HG03520 (cell line): ENCODE measurements at regions not wholly inside any gene's neighbourhood (a gene's known extent, or its start where the extent isn't known, plus 50 kb on each side); places are given as distances from the start of the nearest gene placed in this dataset.
"Not testable (repeated sequence)": the region's sequence is repeated elsewhere in the genome, so short reads cannot be mapped to it uniquely, and the experiment has no call there.

Source experiments
- ATAC-seq: cut with Tn5 transposase; IDR thresholded peaks from one replicate; pipeline ENCODE4 v1.9.1; 2021; ENCODE audit warnings: mild to moderate bottlenecking, moderate library complexity; ENCODE audit not compliant: unreplicated experiment

DNA sequence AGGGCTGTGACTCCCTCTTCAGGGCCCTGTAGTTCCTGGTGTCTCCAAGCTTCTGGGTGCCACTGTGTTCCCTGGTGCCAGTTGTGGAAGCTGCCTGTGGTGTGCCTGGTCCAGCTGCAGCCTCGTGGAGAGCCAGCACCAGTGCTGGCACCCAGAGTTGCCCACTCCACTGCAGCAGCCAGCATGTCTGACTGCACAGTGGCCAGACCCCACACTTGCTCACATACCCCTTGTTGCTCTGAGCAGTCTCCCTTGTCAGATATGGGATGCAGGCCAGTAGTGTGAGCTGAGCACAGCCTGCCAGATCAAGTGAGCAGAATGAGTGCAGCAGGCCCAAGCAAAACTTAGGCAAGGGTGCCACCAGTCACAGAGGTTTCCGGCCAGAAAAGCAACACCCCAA, 108.6 kb downstream of the ZMAT1 start:
- ATAC-seq, result no peak

DNA sequence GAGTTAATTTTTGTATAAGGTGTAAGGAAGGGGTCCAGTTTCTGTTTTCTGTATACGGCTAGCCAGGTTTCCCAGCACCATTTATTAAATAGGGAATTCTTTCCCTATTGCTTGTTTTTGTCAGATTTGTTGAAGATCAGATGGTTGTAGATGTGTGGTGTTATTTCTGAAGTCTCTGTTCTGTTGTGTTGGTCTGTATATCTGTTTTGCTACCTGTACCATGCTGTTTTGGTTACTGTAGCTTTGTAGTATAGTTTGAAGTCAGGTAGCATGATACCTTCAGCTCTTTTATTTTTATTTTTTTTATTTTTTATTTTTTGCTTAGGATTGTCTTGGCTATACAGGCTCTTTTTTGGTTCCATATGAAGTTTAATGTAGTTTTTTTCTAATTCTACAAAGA, 114.1 kb downstream of the ZMAT1 start:
- not testable (repeated sequence) for ATAC-seq

DNA sequence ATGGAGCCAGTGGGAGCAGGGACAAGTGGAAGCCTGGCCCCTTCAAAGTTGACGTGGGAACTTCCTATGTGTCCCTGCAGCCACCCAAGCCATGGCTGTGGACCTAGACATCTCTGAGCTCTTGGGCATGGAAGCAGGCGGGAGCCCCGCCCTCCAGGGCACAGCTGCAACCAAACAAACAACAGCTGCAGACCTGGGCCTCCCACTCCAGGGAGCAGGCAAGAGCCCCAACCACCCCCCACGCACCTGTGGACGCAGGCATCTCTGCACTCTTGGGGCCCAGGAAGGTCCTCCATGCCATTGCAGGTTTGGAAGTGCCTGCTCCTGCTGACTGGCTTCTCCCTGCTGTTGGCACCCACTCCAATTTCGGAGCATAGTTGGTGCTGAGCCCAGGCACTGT, 118.6 kb downstream of the ZMAT1 start:
- no peak for ATAC-seq

- no peak for ATAC-seq
Measured at GRCh38 chrX:101803451-101803850, 128.4 kb downstream of the ZMAT1 start.

DNA sequence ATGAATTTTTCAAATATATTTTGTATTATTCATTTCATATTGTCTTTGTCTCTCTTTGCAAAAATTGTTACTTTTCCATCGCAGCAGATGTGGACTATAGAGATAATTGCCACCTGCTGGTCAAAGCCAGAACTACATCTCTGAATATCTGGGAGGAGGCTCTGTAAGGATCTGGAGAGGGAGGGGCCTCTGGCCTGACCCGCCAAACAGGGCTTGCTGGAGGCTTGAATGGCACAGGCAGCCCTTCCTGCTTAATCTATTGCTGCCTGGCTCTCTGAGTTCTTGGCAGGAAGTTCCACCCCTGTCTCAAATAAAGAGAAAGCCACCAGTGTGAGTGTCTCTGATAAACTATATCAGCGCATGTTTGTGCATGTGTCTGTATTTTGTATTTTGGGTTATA, 132.4 kb downstream of the ZMAT1 start:
- peak; percentile 91 for ATAC-seq

GRCh38 chrX:101787934-101788333, 128.3 kb upstream of the ARMCX2 start:
- no peak for ATAC-seq

DNA sequence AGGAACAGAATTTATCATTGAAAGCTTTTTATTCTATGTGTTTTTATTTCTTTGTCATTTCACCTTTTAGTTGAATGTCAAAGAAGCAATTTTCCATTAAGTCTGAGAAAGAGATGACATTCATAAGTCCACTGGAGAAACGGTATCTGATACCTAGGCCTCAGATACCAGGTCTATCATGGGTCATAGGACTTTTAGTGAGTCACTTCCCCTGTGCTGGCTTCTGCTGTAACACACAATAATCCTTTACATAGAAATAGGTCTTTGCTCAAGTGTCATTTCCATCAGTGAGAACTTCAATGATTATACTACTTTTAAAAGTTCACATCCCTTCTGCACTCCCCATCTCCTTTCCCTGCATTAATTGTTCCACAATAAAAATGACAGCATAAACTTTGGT, 125.5 kb upstream of the ARMCX2 start:
- no peak for ATAC-seq

GRCh38 chrX:101780421-101780820, 120.8 kb upstream of the ARMCX2 start:
- ATAC-seq, result not testable (repeated sequence)

DNA sequence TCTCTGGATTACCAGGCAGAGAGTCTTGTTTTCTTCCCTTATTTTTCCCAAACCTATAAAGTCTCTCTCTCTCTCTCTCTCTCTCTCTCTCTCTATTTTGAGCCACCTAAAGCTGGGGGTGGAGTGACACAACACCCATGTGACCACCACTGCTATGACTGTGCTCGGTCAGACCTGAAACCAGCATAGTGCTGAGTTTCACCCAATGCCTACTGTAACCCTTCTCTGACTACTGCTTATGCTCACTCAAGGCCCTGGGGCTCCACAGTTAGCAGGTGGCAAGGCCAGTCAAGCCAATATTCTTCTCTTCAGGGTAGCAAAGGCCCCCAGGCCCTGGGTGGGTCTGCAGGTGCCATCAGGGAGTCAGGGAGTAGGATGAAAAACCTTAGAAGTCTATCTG, 114.7 kb upstream of the ARMCX2 start:
- peak; percentile 100 for ATAC-seq

- no peak for ATAC-seq
Measured at GRCh38 chrX:101764538-101764937, 104.9 kb upstream of the ARMCX2 start.

DNA sequence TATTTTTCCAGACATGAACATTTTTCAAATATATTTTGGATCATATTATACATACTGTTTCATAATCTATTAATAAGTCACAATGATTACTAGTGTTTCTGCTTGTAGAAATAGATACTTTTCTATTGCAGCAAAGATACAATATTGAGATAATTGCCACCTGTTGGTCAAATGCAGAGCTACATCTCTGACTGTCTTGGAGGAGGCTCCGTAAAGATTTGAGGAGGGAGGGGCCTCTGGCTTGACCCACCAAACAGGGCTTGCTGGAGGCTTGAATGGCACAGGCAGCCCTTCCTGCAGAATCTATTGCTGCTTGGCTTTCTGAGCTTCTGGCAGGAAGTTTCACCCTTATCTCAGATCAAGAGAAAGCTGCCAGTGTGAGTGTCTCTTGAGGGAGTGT, 99.3 kb upstream of the ARMCX2 start:
- peak; percentile 86 for ATAC-seq

DNA sequence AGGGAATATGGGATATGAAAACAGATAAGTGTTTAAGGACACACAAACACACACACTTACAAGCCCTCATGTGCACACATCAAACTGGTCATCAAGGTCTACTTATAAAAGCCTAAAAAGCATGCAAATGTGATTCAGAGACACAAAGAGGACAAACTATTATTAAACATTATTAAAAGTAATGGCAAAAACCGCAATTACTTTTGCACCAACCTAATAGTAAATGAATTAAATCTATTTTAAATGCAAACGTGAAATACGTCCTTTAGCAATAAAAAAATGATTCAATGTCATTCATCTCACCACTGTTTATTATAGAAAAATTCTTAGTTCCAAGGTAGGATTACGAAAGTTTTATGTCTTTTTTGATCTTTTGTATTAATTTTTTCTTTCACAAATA, 91.1 kb upstream of the ARMCX2 start:
- no peak for ATAC-seq

GRCh38 chrX:101749436-101749835, 89.8 kb upstream of the ARMCX2 start:
- no peak for ATAC-seq

GRCh38 chrX:101745046-101745445, 85.4 kb upstream of the ARMCX2 start:
- ATAC-seq, result no peak

DNA sequence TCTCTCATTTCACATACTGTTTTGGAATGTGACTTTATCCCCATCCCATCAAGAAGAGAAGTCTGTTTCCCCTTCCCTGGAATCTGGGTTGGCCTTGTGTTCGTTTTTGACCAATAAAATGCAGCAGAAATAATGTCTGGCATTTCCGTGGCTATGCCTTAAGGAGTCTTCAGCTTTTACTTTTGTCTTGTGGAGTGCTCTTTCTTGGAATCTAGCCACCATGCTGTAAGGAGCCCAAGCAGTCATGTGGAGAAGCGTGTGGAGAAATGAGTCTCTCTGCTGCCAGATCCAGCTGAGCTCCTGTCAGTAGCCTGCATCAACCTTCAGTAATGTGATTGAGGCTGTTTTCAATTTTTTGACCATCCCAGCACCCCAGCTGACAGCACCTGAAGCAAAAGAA, 84.4 kb upstream of the ARMCX2 start:
- ATAC-seq, result no peak

GRCh38 chrX:101740642-101741041, 81.0 kb upstream of the ARMCX2 start:
- no peak for ATAC-seq

DNA sequence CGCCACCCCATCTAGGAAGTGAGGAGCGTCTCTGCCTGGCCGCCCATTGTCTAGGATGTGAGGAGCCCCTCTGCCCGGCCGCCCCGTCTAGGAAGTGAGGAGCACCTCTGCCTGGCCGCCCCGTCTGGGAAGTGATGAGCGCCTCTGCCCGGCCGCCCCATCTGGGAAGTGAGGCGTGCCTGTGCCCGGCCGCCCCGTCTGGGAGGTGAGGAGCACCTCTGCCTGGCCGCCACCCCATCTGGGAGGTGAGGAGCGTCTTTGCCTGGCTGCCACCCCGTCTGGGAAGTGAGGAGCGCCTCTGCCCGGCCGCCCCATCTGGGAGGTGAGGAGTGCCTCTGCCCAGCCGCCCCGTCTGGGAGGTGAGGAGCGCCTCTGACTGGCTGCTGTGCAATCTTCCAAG, 79.2 kb upstream of the ARMCX2 start:
- ATAC-seq, result not testable (repeated sequence)

DNA sequence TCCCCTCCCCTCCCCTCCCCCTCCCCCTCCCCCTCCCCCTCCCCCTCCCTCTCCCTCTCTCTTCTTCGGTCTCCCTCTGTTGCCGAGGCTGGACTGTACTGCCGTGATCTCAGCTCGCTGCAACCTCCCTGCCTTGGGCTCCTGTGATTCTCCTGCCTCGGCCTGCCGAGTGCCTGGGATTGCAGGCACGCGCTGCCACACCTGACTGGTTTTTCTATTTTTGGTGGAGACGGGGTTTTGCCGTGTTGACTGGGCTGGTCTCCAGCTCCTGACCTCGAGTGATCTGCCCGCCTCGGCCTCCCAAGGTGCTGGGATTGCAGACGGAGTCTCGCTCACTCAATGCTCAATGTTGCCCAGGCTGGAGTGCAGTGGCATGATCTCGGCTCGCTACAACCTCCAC, 78.8 kb upstream of the ARMCX2 start:
- ATAC-seq, result not testable (repeated sequence)

- no peak for ATAC-seq
Measured at GRCh38 chrX:101736651-101737050, 77.0 kb upstream of the ARMCX2 start.

DNA sequence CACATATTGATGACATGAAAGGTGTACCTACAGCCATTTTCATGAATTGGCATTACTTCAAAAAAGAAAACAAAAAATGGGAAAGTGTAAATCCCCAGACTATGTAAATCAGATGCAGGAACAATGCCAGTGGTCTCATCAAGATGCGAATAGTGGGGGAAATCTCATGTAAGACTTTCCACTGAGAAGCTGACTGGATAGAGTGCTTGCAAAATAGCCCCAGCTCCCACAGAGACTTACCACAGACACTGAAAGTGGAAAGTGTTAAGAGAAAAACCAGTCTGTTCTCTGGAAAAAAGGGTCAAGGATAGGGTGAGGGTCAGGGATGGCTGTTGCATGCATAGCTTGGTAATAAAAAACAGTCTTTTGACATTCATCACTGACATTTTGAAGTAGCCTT, 73.2 kb upstream of the ARMCX2 start:
- no peak for ATAC-seq

DNA sequence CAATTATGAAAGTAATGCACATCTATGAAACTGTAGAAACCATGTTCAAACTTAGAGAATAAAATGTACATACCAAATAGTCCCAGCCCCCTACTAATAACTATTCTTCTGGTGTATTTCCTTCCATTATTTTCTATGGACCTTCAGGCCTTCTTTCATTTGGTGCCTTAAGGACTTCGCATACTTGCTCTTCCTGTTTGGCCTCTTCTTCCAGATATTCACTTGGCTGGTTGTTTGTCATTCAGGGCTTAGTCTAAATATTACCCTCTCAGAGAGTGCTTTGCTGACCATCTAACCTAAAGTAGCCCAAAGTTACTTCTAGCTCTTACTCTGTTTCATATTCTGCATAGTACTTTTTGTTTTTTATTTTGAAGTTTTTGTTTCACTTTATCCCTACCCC, 70.3 kb upstream of the ARMCX2 start:
- no peak for ATAC-seq
